Lung (tissue), 11 donors: ENCODE measurements at regions not wholly inside any gene's neighbourhood (a gene's known extent, or its start where the extent isn't known, plus 50 kb on each side); places are given as distances from the start of the nearest gene placed in this dataset.

Experiments used
- ATAC-seq: fragments of 200-7000 bp; cut with Tn5 transposase; one replicate; pipeline ENCODE4 v1.9.1; 2020; ENCODE audit warnings: moderate number of reproducible peaks; ENCODE audit not compliant: insufficient read depth, low FRiP score
- DNase-seq, 3 donors: peaks; one replicate each; pipeline ENCODE4 v3.0.0-alpha.2; 2013 to 2017
- H3K27ac ChIP-seq, 2 donors: one replicate each; pipeline ENCODE4 v1.5.1; 2013; ENCODE audit warnings: mild to moderate bottlenecking in 2 of 2, moderate library complexity in 2 of 2, control low read depth in 1 of 2, inconsistent platforms in 1 of 2, low read depth in 1 of 2, low read length in 1 of 2
- H3K27me3 ChIP-seq, 3 donors: one replicate each; pipeline ENCODE4 v1.5.1; 2013; ENCODE audit warnings: low read length in 2 of 3; ENCODE audit not compliant: control insufficient read depth in 3 of 3, insufficient read depth in 3 of 3
- H3K36me3 ChIP-seq, 4 donors: one replicate each; pipeline ENCODE4 v1.5.1; 2013; ENCODE audit warnings: low read length in 4 of 4, mild to moderate bottlenecking in 1 of 4, moderate library complexity in 1 of 4; ENCODE audit not compliant: control insufficient read depth in 4 of 4, insufficient read depth in 4 of 4
- H3K4me1 ChIP-seq, 5 donors: one replicate each; pipeline ENCODE4 v1.5.1; 2013; ENCODE audit warnings: low read length in 5 of 5, mild to moderate bottlenecking in 2 of 5, moderate library complexity in 1 of 5; ENCODE audit not compliant: control insufficient read depth in 5 of 5, insufficient read depth in 5 of 5
- H3K4me3 ChIP-seq: one replicate; pipeline ENCODE4 v1.5.1; 2013; ENCODE audit warnings: mild to moderate bottlenecking, control low read depth, moderate library complexity
- H3K9ac ChIP-seq, 2 donors: one replicate each; pipeline ENCODE4 v1.5.1; 2013; ENCODE audit warnings: low read length in 2 of 2, control low read depth in 1 of 2; ENCODE audit not compliant: insufficient read depth in 1 of 2
- H3K9me3 ChIP-seq, 4 donors: one replicate each; pipeline ENCODE4 v1.5.1; 2013; ENCODE audit warnings: low read length in 3 of 4, mild to moderate bottlenecking in 1 of 4, moderate library complexity in 1 of 4; ENCODE audit not compliant: control insufficient read depth in 4 of 4, insufficient read depth in 3 of 4
- WGBS, 2 donors: extraction: QIAGEN DNeasy Blood & Tissue Kit; methylation state at CpG; one replicate each; pipeline ENCODE4 v1.1.7; 2013; 5-methylcytosine and 5-hydroxymethylcytosine counted together
- TF ChIP-seq, protein P1 (sequence below): IDR thresholded peaks from 2 replicates; pipeline ENCODE4 v1.5.1; 2012; ENCODE audit warnings: mild to moderate bottlenecking; ENCODE audit errors: control extremely low read depth, extremely low read depth
- donor health status: control.
- donor health status: control.
- donor health status: Bipolar disorder and iron deficiency.
- donor health status: healthy.
- donor health status: DM: yes; HTN: yes; CAD: no.

DNA sequence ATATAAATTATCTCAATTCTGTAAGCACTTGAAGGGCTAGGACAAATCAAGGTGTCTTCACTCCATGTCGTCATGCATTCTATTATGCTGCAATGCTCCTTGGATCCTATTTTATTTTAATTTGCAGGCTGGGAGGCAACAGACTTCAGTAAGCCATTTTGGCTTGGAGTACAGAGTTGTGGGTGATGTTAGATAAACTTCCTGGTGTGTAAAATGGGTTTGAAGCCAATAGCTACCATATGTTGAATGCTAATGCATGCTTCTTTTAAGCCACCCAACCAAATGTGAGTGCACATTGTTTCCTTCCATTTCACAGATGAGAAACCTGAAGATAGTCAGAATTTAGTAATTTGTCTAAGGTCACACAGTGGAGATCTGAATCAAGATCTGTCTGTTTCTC, 482.8 kb downstream of the DISC1 start:
- Histone ChIP-seq H3K27me3 (no peaks in the 10 kb centered on the region), H3K27ac (no peak overlapping the region), H3K4me1 (no peaks in the 10 kb centered on the region), H3K9me3 (no peaks in the 10 kb centered on the region), H3K9ac (no peak overlapping the region), H3K4me3 (no peak overlapping the region), H3K36me3 (no peaks in the 10 kb centered on the region)
- TF ChIP-seq, protein P1, sequence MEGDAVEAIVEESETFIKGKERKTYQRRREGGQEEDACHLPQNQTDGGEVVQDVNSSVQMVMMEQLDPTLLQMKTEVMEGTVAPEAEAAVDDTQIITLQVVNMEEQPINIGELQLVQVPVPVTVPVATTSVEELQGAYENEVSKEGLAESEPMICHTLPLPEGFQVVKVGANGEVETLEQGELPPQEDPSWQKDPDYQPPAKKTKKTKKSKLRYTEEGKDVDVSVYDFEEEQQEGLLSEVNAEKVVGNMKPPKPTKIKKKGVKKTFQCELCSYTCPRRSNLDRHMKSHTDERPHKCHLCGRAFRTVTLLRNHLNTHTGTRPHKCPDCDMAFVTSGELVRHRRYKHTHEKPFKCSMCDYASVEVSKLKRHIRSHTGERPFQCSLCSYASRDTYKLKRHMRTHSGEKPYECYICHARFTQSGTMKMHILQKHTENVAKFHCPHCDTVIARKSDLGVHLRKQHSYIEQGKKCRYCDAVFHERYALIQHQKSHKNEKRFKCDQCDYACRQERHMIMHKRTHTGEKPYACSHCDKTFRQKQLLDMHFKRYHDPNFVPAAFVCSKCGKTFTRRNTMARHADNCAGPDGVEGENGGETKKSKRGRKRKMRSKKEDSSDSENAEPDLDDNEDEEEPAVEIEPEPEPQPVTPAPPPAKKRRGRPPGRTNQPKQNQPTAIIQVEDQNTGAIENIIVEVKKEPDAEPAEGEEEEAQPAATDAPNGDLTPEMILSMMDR, result no peak
- DNase-seq (no peak), ATAC-seq (no peak)
- WGBS, 2 donors, result 82 to 88% methylated on average over 1 of the region's 1 CpG

DNA sequence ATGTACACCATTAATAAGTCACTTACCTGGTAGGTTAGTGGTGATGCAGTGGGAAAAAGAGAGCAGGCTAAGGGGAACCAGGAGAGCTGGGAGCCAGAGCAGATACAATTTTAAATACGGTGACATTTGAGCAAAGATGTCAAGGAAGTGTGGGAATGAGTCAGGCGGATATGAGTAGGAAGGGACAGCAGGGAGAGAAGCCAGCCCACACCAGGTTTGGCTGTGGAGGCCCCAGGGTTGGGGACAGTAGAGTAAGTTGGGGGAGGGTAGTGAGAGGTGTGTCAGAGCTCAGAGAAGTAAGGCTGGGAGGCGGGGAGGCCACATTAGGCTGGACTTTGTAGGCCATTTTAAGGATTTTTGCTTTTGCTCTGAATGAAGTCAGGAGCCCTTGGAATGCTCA, 482.0 kb downstream of the DISC1 start:
- TF ChIP-seq, protein P1, result no peak
- no peak overlapping the region for H3K27ac ChIP-seq
- no peaks in the 10 kb centered on the region for H3K36me3 ChIP-seq
- no peak overlapping the region for H3K9ac ChIP-seq
- no peaks in the 10 kb centered on the region for H3K4me1 ChIP-seq
- DNase-seq (no peak), ATAC-seq (no peak)
- H3K9me3 ChIP-seq, result no peaks in the 10 kb centered on the region
- H3K27me3 ChIP-seq, result no peaks in the 10 kb centered on the region
- WGBS, 2 donors, result 85 to 87% methylated on average over 3 of the region's 3 CpGs
- no peak overlapping the region for H3K4me3 ChIP-seq

DNA sequence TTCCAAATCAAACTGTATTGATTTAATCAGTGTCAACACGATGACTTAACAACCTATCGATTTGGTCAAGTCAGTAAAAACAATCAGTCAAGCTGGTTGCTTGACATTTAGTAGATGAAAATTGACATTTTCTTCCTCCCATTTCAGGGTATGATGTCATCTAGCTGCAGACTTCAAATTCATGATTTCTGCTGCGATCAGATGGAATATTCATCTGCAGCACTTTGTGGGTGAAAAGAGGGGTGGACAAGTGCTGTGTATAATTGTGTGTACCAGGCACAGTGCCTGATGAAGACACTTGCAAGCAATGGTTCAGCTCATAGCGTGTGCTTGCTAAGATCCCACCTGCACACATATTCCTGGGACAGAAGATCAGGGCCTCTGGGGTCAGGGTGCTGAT, 479.8 kb downstream of the DISC1 start:
- Histone ChIP-seq H3K9ac (no peak overlapping the region), H3K27ac (no peak overlapping the region), H3K4me3 (no peak overlapping the region), H3K27me3 (no peaks in the 10 kb centered on the region), H3K9me3 (peaks cover 0 to 2% (median 0%) of the 10 kb centered on the region in 4 donors), H3K36me3 (no peaks in the 10 kb centered on the region), H3K4me1 (no peaks in the 10 kb centered on the region)
- DNase-seq (no peak), ATAC-seq (no peak)
- WGBS, 2 donors, result 75 to 86% methylated on average over 4 of the region's 4 CpGs
- TF ChIP-seq, protein P1, result no peak

DNA sequence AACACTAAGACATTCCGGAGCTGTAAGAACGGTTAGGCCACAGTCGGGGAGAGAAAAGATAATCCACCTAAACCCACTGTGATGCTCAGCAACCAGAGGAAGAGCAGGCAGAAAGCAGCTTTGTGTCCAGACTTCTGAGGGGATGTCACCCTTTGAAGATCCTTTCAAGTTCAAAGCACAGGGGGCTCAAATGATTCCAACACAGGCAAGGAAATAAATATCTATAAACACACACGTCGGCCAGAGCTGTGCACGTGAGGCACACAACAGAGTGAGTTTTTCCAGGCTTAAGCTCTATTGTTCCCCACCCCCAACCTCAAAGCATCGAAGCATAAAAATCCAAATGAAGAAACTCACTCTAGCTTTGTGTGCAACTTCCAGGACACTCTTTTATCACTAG, 479.0 kb downstream of the DISC1 start:
- Histone ChIP-seq H3K4me1 (no peaks in the 10 kb centered on the region), H3K27ac (no peak overlapping the region), H3K9ac (no peak overlapping the region), H3K36me3 (no peaks in the 10 kb centered on the region), H3K9me3 (peaks cover 0 to 2% (median 0%) of the 10 kb centered on the region in 4 donors), H3K4me3 (no peak overlapping the region), H3K27me3 (no peaks in the 10 kb centered on the region)
- TF ChIP-seq, protein P1, result no peak
- WGBS, 2 donors, result 74 to 78% methylated on average over 7 of the region's 7 CpGs
- ATAC-seq, result no peak
- no peak for DNase-seq
